B cell (primary cell): ENCODE measurements at regions not wholly inside any gene's neighbourhood (a gene's known extent, or its start where the extent isn't known, plus 50 kb on each side); places are given as distances from the start of the nearest gene placed in this dataset.

Experiments used
- ATAC-seq: fragments of 200-7000 bp; cut with Tn5 transposase; one replicate; pipeline ENCODE4 v1.10.0; 2021; ENCODE audit warnings: low read depth, mild to moderate bottlenecking, moderate number of reproducible peaks, moderate library complexity
- CTCF ChIA-PET: fragments of 350-600 bp; sonication (Branson Sonifier 250); formaldehyde crosslinking; loops from one replicate; lab custom pipeline; 2021; ENCODE audit warnings: antibody characterized with exemption, inconsistent platforms; lab: Charles Lee
- POLR2A ChIA-PET: fragments of 350-600 bp; sonication (Branson Sonifier 250); formaldehyde crosslinking; loops from one replicate; lab custom pipeline; 2021; ENCODE audit warnings: antibody characterized with exemption; lab: Charles Lee
- DNase-seq: peaks from one replicate; pipeline ENCODE4 v3.0.0; 2013
- H2AFZ ChIP-seq: 2 replicates; pipeline ENCODE4 v1.6.1; 2012; ENCODE audit warnings: mild to moderate bottlenecking, low read depth, low read length; ENCODE audit not compliant: insufficient read depth, poor library complexity, severe bottlenecking
- H3K27ac ChIP-seq, 2 donors: 1 replicate in 1 of 2; 2 replicates in 1 of 2; pipeline ENCODE4 v1.5.1; 2012 to 2013; ENCODE audit warnings: low read length in 2 of 2, mild to moderate bottlenecking in 2 of 2, moderate library complexity in 1 of 2
- H3K27me3 ChIP-seq, 4 experiments: fragments of 200-600 bp in 1 of 4; sonication (generic) in 1 of 4; replicated peaks in 1 of 4; 1 replicate in 2 of 4; 2 replicates in 2 of 4; pipeline versions ENCODE4 v1.6.1 to v1.7.0; 2013 to 2016; ENCODE audit warnings: low read length in 3 of 4, mild to moderate bottlenecking in 2 of 4, mixed read lengths in 1 of 4, moderate library complexity in 1 of 4; ENCODE audit not compliant: insufficient read depth in 4 of 4, control insufficient read depth in 3 of 4; ENCODE audit errors: control extremely low read depth in 1 of 4
- H3K36me3 ChIP-seq, 2 experiments: replicated peaks in 1 of 2; 1 replicate in 1 of 2; 2 replicates in 1 of 2; pipeline versions ENCODE4 v1.6.1 to v1.7.1; 2013; ENCODE audit warnings: low read length in 1 of 2; ENCODE audit not compliant: insufficient read depth in 2 of 2, control insufficient read depth in 1 of 2; ENCODE audit errors: control extremely low read depth in 1 of 2, extremely low read depth in 1 of 2
- H3K4me1 ChIP-seq, 2 donors: fragments of 200-600 bp in 1 of 2; sonication (generic) in 1 of 2; 1 replicate in 1 of 2; 2 replicates in 1 of 2; pipeline versions ENCODE4 v1.5.1 to v1.6.1; 2013 to 2017; ENCODE audit warnings: low read length in 2 of 2; ENCODE audit not compliant: control insufficient read depth in 2 of 2, insufficient read depth in 2 of 2
- H3K4me2 ChIP-seq: replicated peaks from 2 replicates; pipeline ENCODE3; 2012; ENCODE audit warnings: mild to moderate bottlenecking, low read depth, low read length; ENCODE audit not compliant: poor library complexity, severe bottlenecking
- H3K4me3 ChIP-seq, 5 experiments: fragments of 200-600 bp in 1 of 5; sonication (generic) in 1 of 5; 1 replicate in 3 of 5; 2 replicates in 2 of 5; pipeline versions ENCODE4 v1.5.1 to v1.7.0; 2011 to 2016; ENCODE audit warnings: low read length in 4 of 5, mild to moderate bottlenecking in 4 of 5, low read depth in 2 of 5, control low read depth in 1 of 5, moderate library complexity in 1 of 5; ENCODE audit not compliant: insufficient read depth in 1 of 5; ENCODE audit errors: control extremely low read depth in 1 of 5, extremely low read depth in 1 of 5
- H3K79me2 ChIP-seq: fragments of 200-600 bp; sonication (generic); one replicate; pipeline ENCODE4 v1.6.0; 2016; ENCODE audit warnings: low read length; ENCODE audit not compliant: control insufficient read depth, insufficient read depth
- H3K9ac ChIP-seq: fragments of 200-600 bp; sonication (generic); 2 replicates; pipeline ENCODE4 v1.6.1; 2017; ENCODE audit warnings: mild to moderate bottlenecking, low read length, moderate library complexity
- H3K9me3 ChIP-seq, 3 donors: one replicate each; pipeline versions ENCODE4 v1.6.1 to v1.7.1; 2013; ENCODE audit warnings: low read length in 2 of 3; ENCODE audit not compliant: control insufficient read depth in 2 of 3, insufficient read depth in 1 of 3; ENCODE audit errors: control extremely low read depth in 1 of 3
- H4K20me1 ChIP-seq: 2 replicates; pipeline ENCODE4 v1.6.0; 2012; ENCODE audit warnings: mild to moderate bottlenecking, low read length; ENCODE audit not compliant: insufficient read depth, control insufficient read depth, poor library complexity, severe bottlenecking
- H3K27ac Mint-ChIP-seq: one replicate; pipeline ENCODE4 v1.8.0; 2021; ENCODE audit warnings: mixed read lengths
- H3K27me3 Mint-ChIP-seq: one replicate; pipeline ENCODE4 v1.8.0; 2021; ENCODE audit warnings: mixed read lengths
- H3K4me1 Mint-ChIP-seq: one replicate; pipeline ENCODE4 v1.8.0; 2021; ENCODE audit warnings: mixed read lengths
- H3K4me3 Mint-ChIP-seq: one replicate; pipeline ENCODE4 v1.8.0; 2021; ENCODE audit warnings: mixed read lengths
- H3K9me3 Mint-ChIP-seq: one replicate; pipeline ENCODE4 v1.8.0; 2022; ENCODE audit warnings: mixed read lengths; ENCODE audit not compliant: insufficient read depth
- EZH2 ChIP-seq: IDR thresholded peaks from 2 replicates; pipeline ENCODE4 v1.6.1; 2012; ENCODE audit warnings: borderline replicate concordance, low read depth, mild to moderate bottlenecking, moderate library complexity, low read length; ENCODE audit not compliant: insufficient read depth, poor library complexity, severe bottlenecking
- WGBS: methylation state at CpG from one replicate; pipeline ENCODE4 v1.1.5; 2013; ENCODE audit warnings: missing lambda C conversion rate; ENCODE audit not compliant: insufficient coverage; 5-methylcytosine and 5-hydroxymethylcytosine counted together
- intact Hi-C: fragments of 100-400 bp; cut with micrococcal nuclease; formaldehyde crosslinking; loops from one replicate; pipeline ENCODE4 v1.10.0; 2022
- TF ChIP-seq, protein P1 (sequence below): fragments of 200-600 bp; IDR thresholded peaks from one replicate; pipeline ENCODE4 v1.8.0; 2022; ENCODE audit warnings: antibody characterized with exemption, mild to moderate bottlenecking

DNA sequence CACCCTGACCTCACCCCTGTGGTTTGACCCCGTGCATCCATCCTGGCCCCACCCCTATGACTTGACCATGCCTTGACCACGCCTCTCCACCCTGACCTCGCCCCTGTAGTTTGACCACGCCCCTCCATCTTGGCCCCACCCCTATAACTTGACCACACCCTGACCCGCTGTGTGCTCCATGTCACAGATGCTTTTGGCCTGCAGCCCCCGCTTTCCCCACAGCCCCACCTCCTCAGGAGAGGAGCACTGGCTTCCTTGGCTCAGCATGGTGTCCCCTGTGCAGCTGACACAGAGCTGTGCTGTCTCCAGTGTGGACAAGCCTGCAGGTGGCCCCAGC, 269.9 kb upstream of the SFSWAP start:
- ATAC-seq (no peak), DNase-seq (no peak)
- H3K36me3 ChIP-seq = no peaks in the 10 kb centered on the region
- intact Hi-C loops = no loop called here
- ChIA-PET POLR2A (no interaction called here), CTCF (no interaction called here)
- no peak for TF ChIP-seq EZH2
- TF ChIP-seq, protein P1, sequence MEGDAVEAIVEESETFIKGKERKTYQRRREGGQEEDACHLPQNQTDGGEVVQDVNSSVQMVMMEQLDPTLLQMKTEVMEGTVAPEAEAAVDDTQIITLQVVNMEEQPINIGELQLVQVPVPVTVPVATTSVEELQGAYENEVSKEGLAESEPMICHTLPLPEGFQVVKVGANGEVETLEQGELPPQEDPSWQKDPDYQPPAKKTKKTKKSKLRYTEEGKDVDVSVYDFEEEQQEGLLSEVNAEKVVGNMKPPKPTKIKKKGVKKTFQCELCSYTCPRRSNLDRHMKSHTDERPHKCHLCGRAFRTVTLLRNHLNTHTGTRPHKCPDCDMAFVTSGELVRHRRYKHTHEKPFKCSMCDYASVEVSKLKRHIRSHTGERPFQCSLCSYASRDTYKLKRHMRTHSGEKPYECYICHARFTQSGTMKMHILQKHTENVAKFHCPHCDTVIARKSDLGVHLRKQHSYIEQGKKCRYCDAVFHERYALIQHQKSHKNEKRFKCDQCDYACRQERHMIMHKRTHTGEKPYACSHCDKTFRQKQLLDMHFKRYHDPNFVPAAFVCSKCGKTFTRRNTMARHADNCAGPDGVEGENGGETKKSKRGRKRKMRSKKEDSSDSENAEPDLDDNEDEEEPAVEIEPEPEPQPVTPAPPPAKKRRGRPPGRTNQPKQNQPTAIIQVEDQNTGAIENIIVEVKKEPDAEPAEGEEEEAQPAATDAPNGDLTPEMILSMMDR = no peak
- no peaks in the 10 kb centered on the region for H3K4me1 ChIP-seq
- H3K9me3 ChIP-seq = no peaks in the 10 kb centered on the region
- WGBS = 85% methylated on average over 6 of the region's 6 CpGs
- H3K27me3 ChIP-seq = no peaks in the 10 kb centered on the region
- Mint-ChIP-seq H3K27ac (no peak overlapping the region), H3K9me3 (no peaks in the 10 kb centered on the region), H3K27me3 (peaks cover 3% of the 10 kb centered on the region), H3K4me1 (no peaks in the 10 kb centered on the region), H3K4me3 (no peak overlapping the region)
- no peak overlapping the region for H3K27ac ChIP-seq
- H4K20me1 ChIP-seq = no peaks in the 10 kb centered on the region
- no peak overlapping the region for H3K4me3 ChIP-seq
- H3K9ac ChIP-seq = no peak overlapping the region
- no peaks in the 10 kb centered on the region for H3K79me2 ChIP-seq
- H3K4me2 ChIP-seq = no peak overlapping the region
- no peak overlapping the region for H2AFZ ChIP-seq

DNA sequence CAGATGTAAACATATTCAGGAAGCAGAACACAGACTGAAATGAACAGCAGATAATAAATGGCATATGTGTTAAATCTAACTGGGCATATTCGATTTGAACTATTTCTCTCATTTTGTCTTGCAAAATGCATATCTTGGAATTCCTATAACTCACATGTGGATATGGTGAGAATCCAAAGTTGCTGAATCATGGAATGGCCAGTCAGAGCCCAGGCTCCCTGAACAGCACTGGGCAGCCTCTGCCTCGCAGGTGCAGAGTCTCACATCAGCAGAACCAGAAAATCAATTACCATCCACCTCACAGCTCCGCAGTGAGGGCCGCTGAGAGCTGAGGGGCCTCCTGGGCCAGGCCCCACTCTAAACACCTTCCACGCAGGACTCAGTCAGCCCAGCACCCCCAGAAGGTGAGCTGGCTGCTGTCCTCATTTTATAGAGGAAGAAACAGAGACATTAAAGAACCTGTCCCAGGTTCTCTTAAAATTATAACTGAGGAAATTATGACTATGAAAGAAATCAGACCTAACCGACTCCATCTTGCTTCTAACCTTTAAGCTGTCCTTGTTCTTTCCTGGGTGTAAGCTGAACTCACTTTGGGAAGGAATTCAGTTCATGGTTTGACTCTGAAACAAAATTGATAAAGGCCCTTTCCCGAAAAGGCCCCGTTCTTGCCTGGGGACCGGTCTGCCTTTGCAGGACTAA, 269.1 kb upstream of the SFSWAP start:
- H2AFZ ChIP-seq = no peak overlapping the region
- no peak overlapping the region for H3K27ac ChIP-seq
- 75% methylated on average over 4 of the region's 9 CpGs for WGBS

More for the DNA sequence above, 269.1 kb upstream of the SFSWAP start:
- Histone ChIP-seq H3K4me3 (no peak overlapping the region), H3K27me3 (no peaks in the 10 kb centered on the region), H3K9ac (no peak overlapping the region), H3K36me3 (no peaks in the 10 kb centered on the region), H3K4me1 (no peaks in the 10 kb centered on the region), H4K20me1 (no peaks in the 10 kb centered on the region), H3K4me2 (no peak overlapping the region), H3K9me3 (no peaks in the 10 kb centered on the region), H3K79me2 (no peaks in the 10 kb centered on the region)
- POLR2A ChIA-PET = no interaction called here
- CTCF ChIA-PET = no interaction called here
- H3K27ac Mint-ChIP-seq = no peak overlapping the region
- ATAC-seq = no peak
- no peaks in the 10 kb centered on the region for H3K9me3 Mint-ChIP-seq
- no peaks in the 10 kb centered on the region for H3K27me3 Mint-ChIP-seq
- no peak overlapping the region for H3K4me3 Mint-ChIP-seq
- TF ChIP-seq EZH2 = no peak
- TF ChIP-seq, protein P1 = no peak
- intact Hi-C loops = no loop called here
- no peaks in the 10 kb centered on the region for H3K4me1 Mint-ChIP-seq
- no peak for DNase-seq
